ENCODE measurements at regions not wholly inside any gene's neighbourhood (a gene's known extent, or its start where the extent isn't known, plus 50 kb on each side); places are given as distances from the start of the nearest gene placed in this dataset.

DNA sequence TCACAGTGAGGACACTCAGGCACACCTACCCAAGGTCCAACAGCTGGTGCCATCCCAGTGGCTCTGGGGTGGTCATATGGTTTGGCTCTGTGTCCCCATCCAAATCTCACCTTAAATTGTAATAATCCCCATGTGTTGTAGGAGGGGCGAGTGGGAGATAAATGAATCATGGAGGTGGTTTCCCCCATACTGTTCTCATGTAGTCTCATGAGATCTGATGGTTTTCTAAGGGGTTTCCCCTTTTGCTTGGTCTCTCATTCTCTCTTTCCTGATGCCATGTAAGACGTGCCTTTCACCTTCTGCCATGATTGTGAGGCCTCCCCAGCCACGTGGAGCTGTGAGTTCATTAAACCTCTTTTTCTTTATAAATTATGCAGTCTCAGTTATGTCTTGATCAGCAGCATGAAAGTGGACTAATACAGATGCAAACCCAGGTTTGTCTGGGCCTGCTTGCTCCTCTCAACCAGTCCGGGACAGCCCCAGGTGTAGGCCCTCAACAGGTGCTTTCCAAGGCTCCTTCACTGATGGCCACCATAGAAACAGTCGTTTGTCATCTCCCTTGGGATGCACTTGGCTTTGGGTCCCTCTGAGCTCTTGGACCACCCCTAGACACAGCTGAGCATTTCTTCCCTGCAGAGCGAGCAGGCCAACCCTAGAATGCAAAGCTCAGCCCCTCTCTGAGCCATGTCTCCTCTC lies 101.3 kb upstream of the CTBP2 start:
- no peaks in the 10 kb centered on the region for H3K79me2 ChIP-seq (ENCODE audit: insufficient read depth, low read length)
- no peak overlapping the region for H3K9ac ChIP-seq (ENCODE audit: low read depth, low read length, poor library complexity, severe bottlenecking)
- H3K27me3 ChIP-seq (ENCODE audit: insufficient read depth, low read length, poor library complexity, severe bottlenecking) = no peaks in the 10 kb centered on the region
- H4K20me1 ChIP-seq (ENCODE audit: insufficient read depth, low read length, poor library complexity, severe bottlenecking) = no peaks in the 10 kb centered on the region
- no peaks in the 10 kb centered on the region for H3K4me1 ChIP-seq (ENCODE audit: insufficient read depth, low read length, poor library complexity, severe bottlenecking)
- peaks cover 4% of the 10 kb centered on the region; the same call in 1 of the 2 replicates for H3K9me3 ChIP-seq (ENCODE audit: insufficient read depth, low read depth, low read length)
- H3K9me2 ChIP-seq (replicated peaks; ENCODE audit: low read depth, low read length) = no peaks in the 10 kb centered on the region
- H3K4me3 ChIP-seq (ENCODE audit: low read length, poor library complexity, severe bottlenecking) = no peak overlapping the region
- no peak overlapping the region for H2AFZ ChIP-seq (ENCODE audit: low read length)
- H3K4me2 ChIP-seq (ENCODE audit: low read depth, low read length, poor library complexity, severe bottlenecking) = no peak overlapping the region
- no peaks in the 10 kb centered on the region for H3F3A ChIP-seq (ENCODE audit: low read depth)
- TF ChIP-seq EZH2phosphoT487 (IDR thresholded peaks at IDR 0.05; ENCODE audit: borderline replicate concordance) = no peak
- TF ChIP-seq, protein P1, sequence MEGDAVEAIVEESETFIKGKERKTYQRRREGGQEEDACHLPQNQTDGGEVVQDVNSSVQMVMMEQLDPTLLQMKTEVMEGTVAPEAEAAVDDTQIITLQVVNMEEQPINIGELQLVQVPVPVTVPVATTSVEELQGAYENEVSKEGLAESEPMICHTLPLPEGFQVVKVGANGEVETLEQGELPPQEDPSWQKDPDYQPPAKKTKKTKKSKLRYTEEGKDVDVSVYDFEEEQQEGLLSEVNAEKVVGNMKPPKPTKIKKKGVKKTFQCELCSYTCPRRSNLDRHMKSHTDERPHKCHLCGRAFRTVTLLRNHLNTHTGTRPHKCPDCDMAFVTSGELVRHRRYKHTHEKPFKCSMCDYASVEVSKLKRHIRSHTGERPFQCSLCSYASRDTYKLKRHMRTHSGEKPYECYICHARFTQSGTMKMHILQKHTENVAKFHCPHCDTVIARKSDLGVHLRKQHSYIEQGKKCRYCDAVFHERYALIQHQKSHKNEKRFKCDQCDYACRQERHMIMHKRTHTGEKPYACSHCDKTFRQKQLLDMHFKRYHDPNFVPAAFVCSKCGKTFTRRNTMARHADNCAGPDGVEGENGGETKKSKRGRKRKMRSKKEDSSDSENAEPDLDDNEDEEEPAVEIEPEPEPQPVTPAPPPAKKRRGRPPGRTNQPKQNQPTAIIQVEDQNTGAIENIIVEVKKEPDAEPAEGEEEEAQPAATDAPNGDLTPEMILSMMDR (conservative IDR thresholded peaks at IDR 0.05; ENCODE audit: low read length) = no peak
- no peaks in the 10 kb centered on the region for H3K36me3 ChIP-seq (ENCODE audit: insufficient read depth, low read length)

DNA sequence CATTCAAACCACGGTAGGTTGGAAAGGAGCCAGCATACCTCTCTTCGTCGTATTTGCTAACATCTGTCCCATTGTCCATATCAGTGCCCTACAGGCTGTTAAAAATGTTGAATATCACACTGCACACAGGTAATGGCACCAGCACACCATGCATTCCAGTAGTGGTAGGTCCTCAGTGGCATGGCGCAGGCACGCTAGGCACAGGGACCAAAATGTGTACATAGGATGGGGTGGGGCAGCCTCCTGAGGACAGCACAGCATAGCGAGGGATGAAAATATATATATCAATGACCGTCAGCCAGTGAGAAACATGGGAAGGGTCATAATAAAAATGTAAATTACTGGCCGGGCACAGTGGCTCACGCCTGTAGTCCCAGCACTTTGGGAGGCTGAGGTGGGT lies 99.9 kb upstream of the CTBP2 start:
- Histone ChIP-seq H3K9me3 (ENCODE audit: insufficient read depth, low read depth, low read length) (peaks cover 6% of the 10 kb centered on the region; the same call in 1 of the 2 replicates), H3K9ac (ENCODE audit: low read depth, low read length, poor library complexity, severe bottlenecking) (no peak overlapping the region), H3K4me2 (ENCODE audit: low read depth, low read length, poor library complexity, severe bottlenecking) (no peak overlapping the region), H3K79me2 (ENCODE audit: insufficient read depth, low read length) (no peaks in the 10 kb centered on the region), H3K4me1 (ENCODE audit: insufficient read depth, low read length, poor library complexity, severe bottlenecking) (no peaks in the 10 kb centered on the region), H4K20me1 (ENCODE audit: insufficient read depth, low read length, poor library complexity, severe bottlenecking) (no peaks in the 10 kb centered on the region), H3K36me3 (ENCODE audit: insufficient read depth, low read length) (no peaks in the 10 kb centered on the region), H3K4me3 (ENCODE audit: low read length, poor library complexity, severe bottlenecking) (no peak overlapping the region), H3K9me2 (replicated peaks; ENCODE audit: low read depth, low read length) (no peaks in the 10 kb centered on the region), H3K27me3 (ENCODE audit: insufficient read depth, low read length, poor library complexity, severe bottlenecking) (no peaks in the 10 kb centered on the region), H2AFZ (ENCODE audit: low read length) (no peak overlapping the region), H3F3A (ENCODE audit: low read depth) (no peaks in the 10 kb centered on the region)
- TF ChIP-seq, protein P1 (conservative IDR thresholded peaks at IDR 0.05; ENCODE audit: low read length) = no peak
- no peak for TF ChIP-seq EZH2phosphoT487 (IDR thresholded peaks at IDR 0.05; ENCODE audit: borderline replicate concordance)

DNA sequence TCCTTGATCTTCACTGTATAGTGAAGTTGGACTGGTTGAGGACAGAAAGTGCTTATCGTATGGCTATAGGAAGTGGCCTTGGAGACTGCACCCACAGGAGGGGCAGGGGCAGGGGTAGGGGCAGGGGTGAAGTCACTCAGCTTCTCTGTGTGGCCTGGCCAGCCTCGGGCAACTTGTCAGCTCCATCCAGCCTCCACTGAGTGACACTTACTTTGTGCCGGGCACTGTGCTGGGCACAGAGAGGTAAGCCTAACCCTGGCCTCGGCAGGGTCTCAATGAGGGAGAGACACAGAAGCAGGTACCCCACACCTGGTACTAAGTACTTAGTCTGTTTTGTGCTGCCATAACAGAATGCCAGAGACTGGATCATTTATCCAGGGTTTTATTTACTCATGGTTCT lies 99.3 kb upstream of the CTBP2 start:
- Histone ChIP-seq H3F3A (ENCODE audit: low read depth) (no peaks in the 10 kb centered on the region), H3K36me3 (ENCODE audit: insufficient read depth, low read length) (no peaks in the 10 kb centered on the region), H3K9me3 (ENCODE audit: insufficient read depth, low read depth, low read length) (peaks cover 6% of the 10 kb centered on the region; the same call in 1 of the 2 replicates), H3K9ac (ENCODE audit: low read depth, low read length, poor library complexity, severe bottlenecking) (no peak overlapping the region), H3K27me3 (ENCODE audit: insufficient read depth, low read length, poor library complexity, severe bottlenecking) (no peaks in the 10 kb centered on the region), H3K4me3 (ENCODE audit: low read length, poor library complexity, severe bottlenecking) (no peak overlapping the region), H2AFZ (ENCODE audit: low read length) (no peak overlapping the region), H3K4me2 (ENCODE audit: low read depth, low read length, poor library complexity, severe bottlenecking) (no peak overlapping the region), H3K4me1 (ENCODE audit: insufficient read depth, low read length, poor library complexity, severe bottlenecking) (no peaks in the 10 kb centered on the region), H3K9me2 (replicated peaks; ENCODE audit: low read depth, low read length) (no peaks in the 10 kb centered on the region), H3K79me2 (ENCODE audit: insufficient read depth, low read length) (no peaks in the 10 kb centered on the region), H4K20me1 (ENCODE audit: insufficient read depth, low read length, poor library complexity, severe bottlenecking) (no peaks in the 10 kb centered on the region)
- TF ChIP-seq, protein P1 (conservative IDR thresholded peaks at IDR 0.05; ENCODE audit: low read length) = no peak
- no peak for TF ChIP-seq EZH2phosphoT487 (IDR thresholded peaks at IDR 0.05; ENCODE audit: borderline replicate concordance)
